ENCODE measurements at regions not wholly inside any gene's neighbourhood (a gene's known extent, or its start where the extent isn't known, plus 50 kb on each side); places are given as distances from the start of the nearest gene placed in this dataset.

DNA sequence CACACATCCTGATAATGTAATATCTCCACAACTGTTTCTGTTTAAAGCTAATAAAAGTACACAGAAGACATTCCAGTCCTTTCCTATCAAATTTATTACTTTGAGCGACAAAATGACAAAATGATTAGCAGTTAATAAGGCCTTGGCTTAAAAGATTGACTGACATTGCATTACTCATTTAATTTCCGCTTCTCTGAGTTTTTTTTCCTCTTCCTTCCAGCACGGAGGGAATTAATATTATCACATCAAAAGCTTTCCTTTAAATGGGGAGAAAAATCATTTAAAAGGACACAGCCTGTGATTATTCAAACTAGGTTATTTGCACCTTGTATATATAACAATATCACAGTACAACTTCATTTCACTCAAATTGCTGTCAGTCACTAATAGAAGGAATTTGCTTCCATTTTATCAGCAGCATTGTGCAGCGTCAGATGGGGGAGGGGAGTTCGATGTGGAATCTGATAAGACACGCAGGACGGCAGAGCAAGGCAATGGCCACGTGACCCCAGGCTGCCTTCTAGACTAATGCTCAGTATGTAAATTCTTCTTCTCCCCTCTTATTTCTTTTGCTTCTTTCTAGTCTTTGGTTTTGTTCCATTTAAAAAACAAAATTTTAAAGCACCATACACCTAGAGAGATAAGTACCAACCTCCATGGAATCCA lies 400.5 kb downstream of the IRX1 start:
- TF ChIP-seq, protein P1, sequence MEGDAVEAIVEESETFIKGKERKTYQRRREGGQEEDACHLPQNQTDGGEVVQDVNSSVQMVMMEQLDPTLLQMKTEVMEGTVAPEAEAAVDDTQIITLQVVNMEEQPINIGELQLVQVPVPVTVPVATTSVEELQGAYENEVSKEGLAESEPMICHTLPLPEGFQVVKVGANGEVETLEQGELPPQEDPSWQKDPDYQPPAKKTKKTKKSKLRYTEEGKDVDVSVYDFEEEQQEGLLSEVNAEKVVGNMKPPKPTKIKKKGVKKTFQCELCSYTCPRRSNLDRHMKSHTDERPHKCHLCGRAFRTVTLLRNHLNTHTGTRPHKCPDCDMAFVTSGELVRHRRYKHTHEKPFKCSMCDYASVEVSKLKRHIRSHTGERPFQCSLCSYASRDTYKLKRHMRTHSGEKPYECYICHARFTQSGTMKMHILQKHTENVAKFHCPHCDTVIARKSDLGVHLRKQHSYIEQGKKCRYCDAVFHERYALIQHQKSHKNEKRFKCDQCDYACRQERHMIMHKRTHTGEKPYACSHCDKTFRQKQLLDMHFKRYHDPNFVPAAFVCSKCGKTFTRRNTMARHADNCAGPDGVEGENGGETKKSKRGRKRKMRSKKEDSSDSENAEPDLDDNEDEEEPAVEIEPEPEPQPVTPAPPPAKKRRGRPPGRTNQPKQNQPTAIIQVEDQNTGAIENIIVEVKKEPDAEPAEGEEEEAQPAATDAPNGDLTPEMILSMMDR (IDR thresholded peaks at IDR 0.05), result no peak
- TF ChIP-seq EP300 (IDR thresholded peaks at IDR 0.05) (no peak), POLR2A (IDR thresholded peaks at IDR 0.05) (no peak)

Data from ovary (tissue), 3 donors.